Liver (tissue), 3 donors: ENCODE measurements at regions not wholly inside any gene's neighbourhood (a gene's known extent, or its start where the extent isn't known, plus 50 kb on each side); places are given as distances from the start of the nearest gene placed in this dataset.

Experiments used
- CTCF ChIP-seq: fragments of 150-350 bp; IDR thresholded peaks from 2 replicates; pipeline ENCODE4 v1.5.1; 2017; ENCODE audit warnings: improper control_type of control experiment, low read depth, low read length; ENCODE audit not compliant: missing input control
- EGR1 ChIP-seq, 2 donors: IDR thresholded peaks; 2 replicates each; pipeline ENCODE4 v1.6.1; 2016 to 2018; ENCODE audit warnings: antibody characterized with exemption in 2 of 2, low read depth in 2 of 2
- GABPA ChIP-seq, 2 donors: IDR thresholded peaks in 1 of 2; conservative IDR thresholded peaks in 1 of 2; 2 replicates each; pipeline ENCODE4 v1.6.1; 2016; ENCODE audit warnings: antibody characterized with exemption in 2 of 2, mild to moderate bottlenecking in 1 of 2, moderate library complexity in 1 of 2
- JUND ChIP-seq, 2 donors: IDR thresholded peaks; 2 replicates each; pipeline ENCODE4 v1.6.1; 2016; ENCODE audit warnings: antibody characterized with exemption in 2 of 2
- MAX ChIP-seq: IDR thresholded peaks from 2 replicates; pipeline ENCODE4 v1.6.1; 2016; ENCODE audit warnings: antibody characterized with exemption
- RAD21 ChIP-seq, 2 donors: IDR thresholded peaks; 2 replicates each; pipeline ENCODE4 v1.6.1; 2016; ENCODE audit warnings: antibody characterized with exemption in 2 of 2, mild to moderate bottlenecking in 2 of 2
- REST ChIP-seq: IDR thresholded peaks from 2 replicates; pipeline ENCODE4 v1.6.1; 2016; ENCODE audit warnings: antibody characterized with exemption, mild to moderate bottlenecking
- SP1 ChIP-seq: IDR thresholded peaks from 2 replicates; pipeline ENCODE4 v1.6.1; 2018; ENCODE audit warnings: antibody characterized with exemption, mild to moderate bottlenecking
- TAF1 ChIP-seq: conservative IDR thresholded peaks from 2 replicates; pipeline ENCODE4 v1.6.1; 2016; ENCODE audit warnings: antibody characterized with exemption, mild to moderate bottlenecking
- TF ChIP-seq, protein P1 (sequence below): IDR thresholded peaks from 2 replicates; pipeline ENCODE4 v1.6.1; 2016; ENCODE audit warnings: antibody characterized with exemption
- donor health status: healthy.
- donor health status: healthy.

DNA sequence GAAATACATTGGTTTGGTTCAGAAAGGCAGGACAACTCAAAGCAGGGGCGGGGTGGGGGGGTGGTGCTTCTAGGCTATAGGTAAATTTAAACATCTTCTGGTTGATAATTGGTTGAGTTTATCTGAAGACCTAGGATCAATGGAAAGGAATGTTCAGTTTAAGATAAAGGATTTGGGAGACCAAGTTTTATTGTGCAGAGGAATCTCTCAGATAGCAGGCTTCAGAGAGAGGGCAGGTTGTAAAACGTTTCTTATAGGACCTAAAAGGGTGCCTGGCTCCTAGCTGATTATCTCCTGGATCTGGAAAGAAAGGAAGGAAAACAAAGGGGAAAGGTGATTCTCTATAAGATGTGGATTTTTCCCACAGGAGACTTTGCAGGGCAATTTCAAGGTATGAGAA lies 94.0 kb downstream of the TMEM47 start:
- TF ChIP-seq RAD21 (IDR thresholded peaks at IDR 0.05) (no peak), GABPA (IDR thresholded peaks at IDR 0.05 in 1 of 2, conservative IDR thresholded peaks at IDR 0.05 in 1 of 2) (no peak), CTCF (no peak), SP1 (no peak), EGR1 (IDR thresholded peaks at IDR 0.05; ENCODE audit: low read depth in 2 of 2) (no peak), REST (no peak), TAF1 (no peak), JUND (IDR thresholded peaks at IDR 0.05) (no peak), MAX (no peak)
- TF ChIP-seq, protein P1, sequence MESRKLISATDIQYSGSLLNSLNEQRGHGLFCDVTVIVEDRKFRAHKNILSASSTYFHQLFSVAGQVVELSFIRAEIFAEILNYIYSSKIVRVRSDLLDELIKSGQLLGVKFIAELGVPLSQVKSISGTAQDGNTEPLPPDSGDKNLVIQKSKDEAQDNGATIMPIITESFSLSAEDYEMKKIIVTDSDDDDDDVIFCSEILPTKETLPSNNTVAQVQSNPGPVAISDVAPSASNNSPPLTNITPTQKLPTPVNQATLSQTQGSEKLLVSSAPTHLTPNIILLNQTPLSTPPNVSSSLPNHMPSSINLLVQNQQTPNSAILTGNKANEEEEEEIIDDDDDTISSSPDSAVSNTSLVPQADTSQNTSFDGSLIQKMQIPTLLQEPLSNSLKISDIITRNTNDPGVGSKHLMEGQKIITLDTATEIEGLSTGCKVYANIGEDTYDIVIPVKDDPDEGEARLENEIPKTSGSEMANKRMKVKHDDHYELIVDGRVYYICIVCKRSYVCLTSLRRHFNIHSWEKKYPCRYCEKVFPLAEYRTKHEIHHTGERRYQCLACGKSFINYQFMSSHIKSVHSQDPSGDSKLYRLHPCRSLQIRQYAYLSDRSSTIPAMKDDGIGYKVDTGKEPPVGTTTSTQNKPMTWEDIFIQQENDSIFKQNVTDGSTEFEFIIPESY, result no peak
